ENCODE measurements at regions not wholly inside any gene's neighbourhood (a gene's known extent, or its start where the extent isn't known, plus 50 kb on each side); places are given as distances from the start of the nearest gene placed in this dataset.
"Not testable (repeated sequence)": the region's sequence is repeated elsewhere in the genome, so short reads cannot be mapped to it uniquely, and the experiment has no call there.

GRCh38 chr1:181926697-181927096 lies 134.8 kb downstream of the ZNF648 start:
- H3K4me3 ChIP-seq: no peak overlapping the region
- DNase-seq (ENCODE audit: low read depth in 1 of 2, low spot score in 2 of 2): no peak
- H3K36me3 ChIP-seq: no peaks in the 10 kb centered on the region
- H3K4me1 ChIP-seq (replicated peaks): no peaks in the 10 kb centered on the region
- H3K27ac ChIP-seq: no peak overlapping the region
- no peaks in the 10 kb centered on the region for H3K27me3 ChIP-seq (replicated peaks)
- no peaks in the 10 kb centered on the region for H3K9me3 ChIP-seq (replicated peaks)

DNA sequence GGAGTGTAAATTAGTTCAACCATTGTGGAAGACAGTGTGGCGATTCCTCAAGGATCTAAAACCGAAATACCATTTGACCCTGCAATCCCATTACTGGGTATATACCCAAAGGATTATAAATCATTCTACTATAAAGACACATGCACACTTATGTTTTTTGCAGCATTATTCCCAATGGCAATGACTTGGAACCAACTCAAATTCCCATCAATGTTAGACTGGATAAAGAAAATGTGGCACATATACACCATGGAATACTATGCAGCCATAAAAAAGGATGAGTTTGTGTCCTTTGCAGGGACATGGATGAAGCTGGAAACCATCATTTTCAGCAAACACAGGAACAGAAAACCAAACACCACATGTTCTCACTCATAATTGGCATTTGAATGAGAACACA lies 137.5 kb downstream of the ZNF648 start:
- not testable (repeated sequence) for H3K9me3 ChIP-seq (replicated peaks); H3K4me1 ChIP-seq (replicated peaks); DNase-seq (ENCODE audit: low read depth in 1 of 2, low spot score in 2 of 2); H3K27ac ChIP-seq; H3K27me3 ChIP-seq (replicated peaks); H3K36me3 ChIP-seq; H3K4me3 ChIP-seq

GRCh38 chr1:181919542-181919941 lies 142.0 kb downstream of the ZNF648 start:
- no peak for DNase-seq (ENCODE audit: low read depth in 1 of 2, low spot score in 2 of 2)
- H3K36me3 ChIP-seq: no peaks in the 10 kb centered on the region
- H3K27me3 ChIP-seq (replicated peaks): no peaks in the 10 kb centered on the region

GRCh38 chr1:181918880-181919525 lies 142.5 kb downstream of the ZNF648 start:
- H3K9me3 ChIP-seq (replicated peaks): no peaks in the 10 kb centered on the region
- H3K4me3 ChIP-seq: no peak overlapping the region
- H3K27ac ChIP-seq: no peak overlapping the region
- H3K4me1 ChIP-seq (replicated peaks): no peaks in the 10 kb centered on the region
- no peaks in the 10 kb centered on the region for H3K27me3 ChIP-seq (replicated peaks)
- no peak for DNase-seq (ENCODE audit: low read depth in 1 of 2, low spot score in 2 of 2)
- H3K36me3 ChIP-seq: no peaks in the 10 kb centered on the region

More at GRCh38 chr1:181919542-181919941, 142.0 kb downstream of the ZNF648 start:
- no peak overlapping the region for H3K4me3 ChIP-seq
- no peaks in the 10 kb centered on the region for H3K9me3 ChIP-seq (replicated peaks)
- no peak overlapping the region for H3K27ac ChIP-seq
- no peaks in the 10 kb centered on the region for H3K4me1 ChIP-seq (replicated peaks)

DNA sequence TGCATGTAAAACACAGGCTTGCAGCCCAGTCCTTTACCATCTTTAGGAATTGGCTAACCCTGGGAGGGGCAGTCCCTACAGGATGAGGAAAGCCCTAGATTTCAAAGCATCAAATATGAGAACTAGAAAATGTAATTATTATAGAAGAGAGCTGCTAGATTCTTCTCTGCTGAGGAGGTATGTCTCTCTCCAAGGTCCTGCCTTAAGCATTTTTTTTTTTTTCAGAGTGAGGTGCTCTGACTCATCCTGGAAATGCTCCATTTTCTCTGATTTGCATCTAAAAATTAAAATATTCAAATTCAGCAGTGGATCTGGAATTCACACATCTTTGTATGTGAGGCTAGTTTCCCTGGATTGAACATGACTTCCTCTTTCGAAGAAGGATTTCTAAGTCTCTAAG lies 149.8 kb downstream of the ZNF648 start:
- no peak overlapping the region for H3K4me3 ChIP-seq
- H3K9me3 ChIP-seq (replicated peaks): no peaks in the 10 kb centered on the region
- H3K27me3 ChIP-seq (replicated peaks): no peaks in the 10 kb centered on the region
- no peak for DNase-seq (ENCODE audit: low read depth in 1 of 2, low spot score in 2 of 2)
- H3K4me1 ChIP-seq (replicated peaks): no peaks in the 10 kb centered on the region
- no peak overlapping the region for H3K27ac ChIP-seq
- no peaks in the 10 kb centered on the region for H3K36me3 ChIP-seq

- Histone ChIP-seq H3K4me3 (no peak overlapping the region), H3K36me3 (no peaks in the 10 kb centered on the region), H3K27ac (no peak overlapping the region), H3K27me3 (replicated peaks) (no peaks in the 10 kb centered on the region), H3K9me3 (replicated peaks) (no peaks in the 10 kb centered on the region), H3K4me1 (replicated peaks) (no peaks in the 10 kb centered on the region)
- DNase-seq (ENCODE audit: low read depth in 1 of 2, low spot score in 2 of 2): no peak
These were observed 150.6 kb downstream of the ZNF648 start for GRCh38 chr1:181910905-181911304.

- Histone ChIP-seq H3K9me3 (replicated peaks) (no peaks in the 10 kb centered on the region), H3K4me1 (replicated peaks) (no peaks in the 10 kb centered on the region), H3K36me3 (no peaks in the 10 kb centered on the region), H3K27me3 (replicated peaks) (no peaks in the 10 kb centered on the region), H3K27ac (no peak overlapping the region), H3K4me3 (no peak overlapping the region)
- DNase-seq (ENCODE audit: low read depth in 1 of 2, low spot score in 2 of 2): no peak
These were observed 152.5 kb downstream of the ZNF648 start for GRCh38 chr1:181909010-181909409.

GRCh38 chr1:181906631-181907030 lies 154.9 kb downstream of the ZNF648 start:
- Histone ChIP-seq H3K4me3 (no peak overlapping the region), H3K27me3 (replicated peaks) (no peaks in the 10 kb centered on the region), H3K36me3 (no peaks in the 10 kb centered on the region), H3K9me3 (replicated peaks) (no peaks in the 10 kb centered on the region), H3K27ac (no peak overlapping the region), H3K4me1 (replicated peaks) (no peaks in the 10 kb centered on the region)
- DNase-seq (ENCODE audit: low read depth in 1 of 2, low spot score in 2 of 2): no peak

DNA sequence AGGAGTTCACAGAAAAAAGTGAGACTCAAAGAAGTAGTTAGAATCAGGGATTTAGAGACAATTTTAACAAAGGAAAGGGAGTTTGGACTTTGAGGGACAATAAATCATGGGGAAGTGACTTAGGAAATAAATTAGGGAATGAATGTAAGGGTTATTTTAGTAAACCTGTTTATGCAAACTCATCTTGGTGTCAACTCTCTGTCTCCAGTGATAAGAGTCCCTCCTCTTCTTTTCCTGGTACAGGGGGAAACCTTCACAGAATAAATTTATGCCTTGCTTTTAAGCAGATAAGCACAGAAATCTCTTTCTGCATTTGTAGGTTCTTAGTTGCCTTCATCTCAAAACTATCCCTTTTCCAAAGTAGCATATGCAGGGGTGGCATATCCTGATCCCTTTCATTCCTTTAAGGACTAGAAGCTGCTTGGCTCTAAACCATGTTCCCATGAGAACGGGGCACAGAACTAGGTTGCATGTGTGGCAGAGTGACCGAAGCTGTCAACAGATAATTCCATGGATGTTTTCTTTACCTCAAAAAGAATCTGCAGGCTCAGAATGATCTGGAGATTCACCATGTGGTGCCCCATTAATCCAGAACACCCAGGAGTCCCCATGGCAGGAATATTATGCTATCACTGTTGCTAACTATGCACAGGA lies 155.4 kb downstream of the ZNF648 start:
- Histone ChIP-seq H3K27ac (no peak overlapping the region), H3K4me1 (replicated peaks) (no peaks in the 10 kb centered on the region), H3K36me3 (no peaks in the 10 kb centered on the region), H3K27me3 (replicated peaks) (no peaks in the 10 kb centered on the region), H3K9me3 (replicated peaks) (no peaks in the 10 kb centered on the region), H3K4me3 (no peak overlapping the region)
- DNase-seq (ENCODE audit: low read depth in 1 of 2, low spot score in 2 of 2): no peak

DNA sequence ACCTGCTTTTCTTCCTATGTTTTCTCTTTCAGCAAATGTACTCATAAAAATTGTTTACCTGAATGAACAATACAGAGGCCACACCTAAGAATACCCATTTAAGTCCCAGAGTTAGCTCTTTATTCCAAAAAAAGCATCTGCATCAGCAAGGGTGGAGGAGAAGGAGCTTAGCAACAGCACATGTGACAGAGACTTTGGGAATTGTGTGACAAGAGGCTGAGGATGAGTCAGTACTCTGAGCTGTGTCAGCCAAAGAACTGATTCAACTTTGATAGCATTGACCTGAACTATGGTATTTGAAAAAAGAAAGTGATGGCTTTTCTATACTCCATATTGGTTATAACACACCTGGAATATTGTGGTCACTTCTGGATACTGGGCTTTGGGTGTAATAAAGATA lies 162.7 kb downstream of the ZNF648 start:
- H3K36me3 ChIP-seq: no peaks in the 10 kb centered on the region
- no peak overlapping the region for H3K4me3 ChIP-seq
- H3K4me1 ChIP-seq (replicated peaks): no peaks in the 10 kb centered on the region
- DNase-seq (ENCODE audit: low read depth in 1 of 2, low spot score in 2 of 2): no peak
- H3K27ac ChIP-seq: no peak overlapping the region
- no peaks in the 10 kb centered on the region; the same call in 1 of the 2 replicates for H3K9me3 ChIP-seq (replicated peaks)
- H3K27me3 ChIP-seq (replicated peaks): no peaks in the 10 kb centered on the region

GRCh38 chr1:181896824-181897223 lies 164.7 kb downstream of the ZNF648 start:
- DNase-seq (ENCODE audit: low read depth in 1 of 2, low spot score in 2 of 2): no peak
- H3K4me3 ChIP-seq: no peak overlapping the region
- no peaks in the 10 kb centered on the region for H3K27me3 ChIP-seq (replicated peaks)
- H3K9me3 ChIP-seq (replicated peaks): no peaks in the 10 kb centered on the region; the same call in 1 of the 2 replicates
- H3K4me1 ChIP-seq (replicated peaks): no peaks in the 10 kb centered on the region
- H3K27ac ChIP-seq: no peak overlapping the region
- no peaks in the 10 kb centered on the region for H3K36me3 ChIP-seq

DNA sequence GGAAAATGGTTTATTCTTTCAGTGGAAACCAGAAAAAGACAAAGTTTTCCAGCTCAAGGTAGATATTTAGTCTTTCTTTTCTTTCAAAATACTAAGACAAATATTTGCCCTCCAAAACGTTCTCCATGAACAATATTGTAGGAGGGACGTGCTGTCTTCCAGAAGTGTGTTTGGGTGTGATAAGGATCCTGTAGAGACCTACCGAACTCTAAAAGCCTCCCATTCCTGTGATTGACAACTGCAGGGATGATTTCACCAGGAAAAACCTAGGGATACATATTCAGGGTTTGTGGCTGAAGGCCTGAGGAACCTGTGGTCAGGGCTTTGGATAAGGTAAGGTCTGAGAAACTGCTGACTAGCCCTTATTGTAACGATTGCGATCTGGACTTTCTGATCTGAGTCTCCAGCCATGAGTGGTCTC lies 167.1 kb downstream of the ZNF648 start:
- H3K4me3 ChIP-seq: no peak overlapping the region
- no peaks in the 10 kb centered on the region; the same call in 1 of the 2 replicates for H3K9me3 ChIP-seq (replicated peaks)
- DNase-seq (ENCODE audit: low read depth in 1 of 2, low spot score in 2 of 2): no peak
- H3K36me3 ChIP-seq: no peaks in the 10 kb centered on the region
- no peaks in the 10 kb centered on the region for H3K27me3 ChIP-seq (replicated peaks)
- no peak overlapping the region for H3K27ac ChIP-seq
- no peaks in the 10 kb centered on the region for H3K4me1 ChIP-seq (replicated peaks)

DNA sequence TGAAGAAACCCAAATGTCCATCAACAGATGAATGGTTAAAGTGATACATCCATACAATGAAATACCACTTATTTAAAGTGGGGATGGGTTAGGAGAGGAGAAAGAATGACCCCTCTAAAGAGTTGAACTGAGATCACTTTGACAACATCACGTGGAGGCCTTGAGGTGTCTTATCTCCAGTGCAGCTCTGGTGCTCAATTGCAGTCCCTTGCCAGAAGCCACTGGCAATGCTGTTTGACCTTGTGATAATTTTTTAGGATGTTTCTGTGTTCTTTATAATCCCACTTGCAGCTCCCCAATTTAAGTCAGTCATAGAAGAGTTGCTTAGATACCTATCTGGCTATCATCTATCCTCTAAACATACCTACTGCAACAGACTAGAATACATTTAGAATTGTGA lies 167.6 kb downstream of the ZNF648 start:
- Histone ChIP-seq H3K4me1 (replicated peaks) (no peaks in the 10 kb centered on the region), H3K36me3 (no peaks in the 10 kb centered on the region), H3K27ac (no peak overlapping the region), H3K27me3 (replicated peaks) (no peaks in the 10 kb centered on the region), H3K4me3 (no peak overlapping the region), H3K9me3 (replicated peaks) (no peaks in the 10 kb centered on the region; the same call in 1 of the 2 replicates)
- no peak for DNase-seq (ENCODE audit: low read depth in 1 of 2, low spot score in 2 of 2)

- H3K4me3 ChIP-seq; H3K4me1 ChIP-seq (replicated peaks); H3K27ac ChIP-seq; H3K27me3 ChIP-seq (replicated peaks); H3K9me3 ChIP-seq (replicated peaks); H3K36me3 ChIP-seq; DNase-seq (ENCODE audit: low read depth in 1 of 2, low spot score in 2 of 2): not testable (repeated sequence)
These were observed 168.4 kb downstream of the ZNF648 start for GRCh38 chr1:181893150-181893549.

All from SJSA1 (cell line).